Neutrophil (primary cell): ENCODE measurements at regions not wholly inside any gene's neighbourhood (a gene's known extent, or its start where the extent isn't known, plus 50 kb on each side); places are given as distances from the start of the nearest gene placed in this dataset.
"Not testable (repeated sequence)": the region's sequence is repeated elsewhere in the genome, so short reads cannot be mapped to it uniquely, and the experiment has no call there.

Experiments used
- H3K27ac ChIP-seq: fragments of 200-600 bp; sonication (generic); 2 replicates; pipeline ENCODE4 v1.5.1; 2016; ENCODE audit warnings: mild to moderate bottlenecking, moderate library complexity
- H3K27me3 ChIP-seq: fragments of 200-600 bp; sonication (generic); 2 replicates; pipeline ENCODE4 v1.6.0; 2016; ENCODE audit warnings: mild to moderate bottlenecking
- H3K36me3 ChIP-seq: fragments of 200-600 bp; sonication (generic); 2 replicates; pipeline ENCODE4 v1.5.1; 2017
- H3K4me1 ChIP-seq, 2 experiments: fragments of 200-600 bp in 1 of 2; sonication (generic) in 1 of 2; 1 replicate in 1 of 2; 2 replicates in 1 of 2; pipeline versions ENCODE4 v1.5.1 to v1.6.1; 2013 to 2016; ENCODE audit warnings: low read depth in 1 of 2, low read length in 1 of 2, mild to moderate bottlenecking in 1 of 2, moderate library complexity in 1 of 2; ENCODE audit not compliant: control insufficient read depth in 1 of 2, insufficient read depth in 1 of 2
- H3K4me3 ChIP-seq, 2 experiments: fragments of 200-600 bp in 1 of 2; sonication (generic) in 1 of 2; 1 replicate in 1 of 2; 2 replicates in 1 of 2; pipeline ENCODE4 v1.5.1; 2013 to 2016; ENCODE audit warnings: low read depth in 1 of 2, low read length in 1 of 2, mild to moderate bottlenecking in 1 of 2, moderate library complexity in 1 of 2
- H3K9me3 ChIP-seq: fragments of 200-600 bp; sonication (generic); 2 replicates; pipeline ENCODE4 v1.5.1; 2016
- TF ChIP-seq, protein P1 (sequence below): fragments of 200-600 bp; sonication (generic); IDR thresholded peaks from 2 replicates; pipeline ENCODE4 v1.5.1; 2016; ENCODE audit warnings: antibody characterized with exemption

DNA sequence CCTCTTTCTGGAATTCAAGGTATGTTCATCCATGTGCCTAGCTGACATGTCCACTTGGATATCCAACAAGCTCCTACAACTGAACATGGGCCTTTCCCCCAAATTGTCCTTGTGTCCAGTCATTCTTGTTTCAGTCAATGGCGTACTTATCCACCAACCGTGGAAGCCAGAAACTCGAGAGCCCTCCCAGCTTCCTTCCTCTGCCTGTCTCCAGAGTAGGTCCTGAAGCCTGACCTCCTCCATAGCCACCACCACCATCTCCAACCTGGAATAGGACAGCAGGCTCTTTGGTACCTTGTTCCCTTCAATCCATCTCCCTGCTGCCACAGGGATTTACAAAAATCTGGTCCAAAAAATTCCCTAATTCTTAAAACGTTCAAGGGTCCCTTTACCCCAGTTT is 305.1 kb downstream of the RPS24 start:
- H3K36me3 ChIP-seq: no peaks in the 10 kb centered on the region
- no peak overlapping the region for H3K27ac ChIP-seq
- no peaks in the 10 kb centered on the region for H3K27me3 ChIP-seq
- H3K9me3 ChIP-seq: no peaks in the 10 kb centered on the region
- TF ChIP-seq, protein P1, sequence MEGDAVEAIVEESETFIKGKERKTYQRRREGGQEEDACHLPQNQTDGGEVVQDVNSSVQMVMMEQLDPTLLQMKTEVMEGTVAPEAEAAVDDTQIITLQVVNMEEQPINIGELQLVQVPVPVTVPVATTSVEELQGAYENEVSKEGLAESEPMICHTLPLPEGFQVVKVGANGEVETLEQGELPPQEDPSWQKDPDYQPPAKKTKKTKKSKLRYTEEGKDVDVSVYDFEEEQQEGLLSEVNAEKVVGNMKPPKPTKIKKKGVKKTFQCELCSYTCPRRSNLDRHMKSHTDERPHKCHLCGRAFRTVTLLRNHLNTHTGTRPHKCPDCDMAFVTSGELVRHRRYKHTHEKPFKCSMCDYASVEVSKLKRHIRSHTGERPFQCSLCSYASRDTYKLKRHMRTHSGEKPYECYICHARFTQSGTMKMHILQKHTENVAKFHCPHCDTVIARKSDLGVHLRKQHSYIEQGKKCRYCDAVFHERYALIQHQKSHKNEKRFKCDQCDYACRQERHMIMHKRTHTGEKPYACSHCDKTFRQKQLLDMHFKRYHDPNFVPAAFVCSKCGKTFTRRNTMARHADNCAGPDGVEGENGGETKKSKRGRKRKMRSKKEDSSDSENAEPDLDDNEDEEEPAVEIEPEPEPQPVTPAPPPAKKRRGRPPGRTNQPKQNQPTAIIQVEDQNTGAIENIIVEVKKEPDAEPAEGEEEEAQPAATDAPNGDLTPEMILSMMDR: no peak
- H3K4me3 ChIP-seq: no peak overlapping the region
- H3K4me1 ChIP-seq: no peaks in the 10 kb centered on the region

DNA sequence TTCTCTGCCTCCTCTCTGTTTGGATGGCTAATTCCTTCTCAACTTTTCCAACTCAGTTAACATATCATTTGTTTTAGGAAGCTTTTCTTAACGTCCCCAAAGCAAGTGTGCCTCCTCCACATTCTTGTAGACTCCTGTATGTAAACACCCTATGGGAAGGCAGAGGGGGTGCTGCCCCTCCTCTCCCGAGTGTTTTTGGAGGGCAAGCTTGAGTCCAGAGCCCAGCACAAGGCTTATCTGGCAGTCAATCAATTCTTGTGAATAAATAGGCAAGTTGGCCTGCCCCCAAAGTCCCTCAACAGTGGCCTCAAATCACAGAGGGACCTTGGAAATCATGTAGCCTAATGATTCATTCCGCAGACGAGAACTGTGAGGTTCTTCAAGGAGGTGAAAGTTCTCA is 305.6 kb downstream of the RPS24 start:
- Histone ChIP-seq H3K4me3 (no peak overlapping the region), H3K27me3 (no peaks in the 10 kb centered on the region), H3K36me3 (no peaks in the 10 kb centered on the region), H3K4me1 (no peaks in the 10 kb centered on the region), H3K27ac (no peak overlapping the region), H3K9me3 (no peaks in the 10 kb centered on the region)
- TF ChIP-seq, protein P1: no peak

DNA sequence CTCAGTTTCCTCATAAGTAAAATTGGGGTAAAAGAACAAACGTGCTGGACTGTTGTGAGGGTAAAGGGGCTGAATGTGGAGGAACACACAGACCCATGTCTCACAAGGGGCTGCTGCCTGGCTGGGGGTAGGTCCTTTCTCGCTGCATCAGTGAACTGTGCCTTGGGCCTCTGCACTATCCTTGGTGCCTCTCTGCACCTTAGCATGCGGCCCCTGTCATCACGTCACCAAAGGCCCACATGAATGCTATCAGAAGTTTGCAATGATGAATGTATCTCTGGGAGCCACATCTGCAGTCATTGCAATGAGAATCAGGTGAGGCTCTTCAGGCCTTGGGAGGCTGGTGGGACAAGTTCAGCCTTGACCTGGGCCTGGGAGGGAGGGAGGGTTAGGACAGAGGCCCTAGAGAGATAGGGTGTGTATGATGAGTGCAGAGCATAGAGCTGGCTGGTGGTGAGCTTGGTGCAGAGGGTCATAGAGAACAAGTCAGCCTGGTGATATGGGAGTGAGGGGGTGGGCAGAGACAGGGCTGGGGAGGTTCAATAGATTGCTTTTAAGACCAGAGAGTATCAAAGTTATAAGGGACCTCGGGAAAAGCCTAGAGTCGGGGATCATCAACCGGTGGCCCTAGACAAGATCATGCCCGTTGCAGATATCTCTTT is 308.4 kb downstream of the RPS24 start:
- H3K4me3 ChIP-seq: no peak overlapping the region
- no peaks in the 10 kb centered on the region for H3K27me3 ChIP-seq
- H3K27ac ChIP-seq: no peak overlapping the region
- TF ChIP-seq, protein P1: no peak
- no peaks in the 10 kb centered on the region for H3K4me1 ChIP-seq
- H3K36me3 ChIP-seq: no peaks in the 10 kb centered on the region
- H3K9me3 ChIP-seq: no peaks in the 10 kb centered on the region

DNA sequence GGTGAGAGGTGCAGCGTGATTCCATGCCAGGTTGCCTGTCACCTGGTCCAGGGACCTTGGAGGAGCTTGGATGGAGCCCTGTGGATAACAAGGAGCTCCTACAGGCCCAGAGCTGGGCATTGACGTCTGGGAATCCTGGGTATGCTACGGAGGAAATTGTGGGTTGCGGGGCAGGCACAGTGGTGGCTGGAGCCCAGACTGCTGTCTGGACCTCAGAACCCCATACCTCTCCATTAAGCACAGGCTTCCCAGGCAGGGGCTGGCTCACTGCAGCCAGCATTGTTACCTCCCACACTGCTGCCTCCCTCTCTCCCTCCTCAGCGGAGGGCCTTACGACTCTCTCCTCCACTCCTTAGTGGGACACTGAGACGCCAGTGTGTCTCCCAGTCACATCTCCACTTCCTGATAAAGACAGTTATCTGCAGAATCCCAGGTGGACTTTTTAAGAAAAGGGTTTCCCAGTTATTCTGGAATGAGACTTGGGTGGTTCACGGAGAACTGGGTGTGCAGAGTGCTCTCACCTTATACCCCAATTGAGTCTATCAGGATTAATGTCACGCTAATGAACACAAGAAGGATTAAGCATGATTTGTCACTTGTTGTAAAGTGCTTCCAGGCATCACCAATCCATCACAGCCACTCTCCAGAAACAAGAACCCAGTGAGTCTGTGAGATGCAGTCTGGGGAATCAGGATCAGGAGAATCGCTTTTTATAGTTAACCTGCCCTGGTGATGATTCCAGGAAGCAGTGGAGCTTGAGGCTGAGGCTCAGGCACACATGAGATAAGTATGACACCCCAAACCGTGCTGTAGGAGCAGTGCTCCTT is 309.4 kb downstream of the RPS24 start:
- no peak overlapping the region for H3K27ac ChIP-seq
- H3K4me3 ChIP-seq: no peak overlapping the region
- TF ChIP-seq, protein P1: no peak
- H3K4me1 ChIP-seq: no peaks in the 10 kb centered on the region
- no peaks in the 10 kb centered on the region for H3K9me3 ChIP-seq
- H3K36me3 ChIP-seq: no peaks in the 10 kb centered on the region
- H3K27me3 ChIP-seq: no peaks in the 10 kb centered on the region

DNA sequence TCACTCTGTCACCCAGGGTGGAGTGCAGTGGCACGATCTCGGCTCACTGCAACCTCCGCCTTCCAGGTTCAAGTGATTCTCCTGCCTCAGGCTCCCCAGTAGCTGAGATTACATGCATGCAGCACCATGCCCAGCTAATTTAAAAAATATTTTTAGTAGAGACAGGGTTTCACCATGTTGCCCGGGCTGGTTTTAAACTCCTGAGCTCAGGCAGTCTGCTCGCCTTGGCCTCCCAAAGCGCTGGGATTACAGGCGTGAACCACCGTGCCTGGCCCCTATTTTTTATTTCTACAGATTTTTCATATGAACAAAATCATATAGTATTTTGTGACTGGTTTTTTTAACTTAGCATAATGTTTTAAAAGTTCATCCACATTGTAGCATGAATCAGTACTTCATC is 310.6 kb downstream of the RPS24 start:
- H3K36me3 ChIP-seq, H3K4me3 ChIP-seq, H3K9me3 ChIP-seq, H3K27ac ChIP-seq, H3K4me1 ChIP-seq, H3K27me3 ChIP-seq: not testable (repeated sequence)

DNA sequence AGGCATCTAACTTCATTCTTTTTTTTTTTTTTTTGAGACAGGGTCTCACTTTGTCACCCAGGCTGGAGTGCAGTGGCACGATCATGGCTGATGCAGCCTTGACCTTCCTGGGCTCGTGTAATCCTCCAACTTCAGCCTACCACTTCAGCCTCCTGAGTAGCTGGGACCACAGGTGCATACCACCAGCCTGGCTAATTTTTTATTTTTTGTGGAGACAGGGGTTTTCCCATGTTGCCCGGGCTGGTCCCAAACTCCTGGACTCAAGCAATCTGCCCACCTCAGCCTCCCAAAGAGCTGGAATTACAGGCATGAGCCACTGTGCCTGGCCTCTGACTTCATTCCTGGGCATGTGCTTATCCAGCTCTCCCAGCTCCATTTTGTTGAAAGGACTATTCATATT is 311.9 kb downstream of the RPS24 start:
- H3K4me3 ChIP-seq, H3K4me1 ChIP-seq, H3K36me3 ChIP-seq, H3K27me3 ChIP-seq, H3K27ac ChIP-seq, H3K9me3 ChIP-seq: not testable (repeated sequence)
